Parathyroid adenoma (tissue), 2 donors: ENCODE measurements at regions not wholly inside any gene's neighbourhood (a gene's known extent, or its start where the extent isn't known, plus 50 kb on each side); places are given as distances from the start of the nearest gene placed in this dataset.

Experiments
- H2AFZ ChIP-seq: fragments of 300-600 bp; sonication (generic); one replicate; pipeline ENCODE4 v1.7.0; 2017; ENCODE audit warnings: antibody characterized with exemption, mild to moderate bottlenecking
- H3K27ac ChIP-seq: fragments of 300-600 bp; sonication (generic); one replicate; pipeline ENCODE4 v1.7.0; 2017
- H3K27me3 ChIP-seq: fragments of 300-600 bp; sonication (generic); one replicate; pipeline ENCODE4 v1.7.0; 2017; ENCODE audit warnings: low read length; ENCODE audit not compliant: control insufficient read depth, insufficient read depth
- H3K36me3 ChIP-seq: fragments of 300-600 bp; sonication (generic); one replicate; pipeline ENCODE4 v1.7.0; 2017; ENCODE audit warnings: low read length; ENCODE audit not compliant: control insufficient read depth, insufficient read depth
- H3K4me1 ChIP-seq: fragments of 300-600 bp; sonication (generic); one replicate; pipeline ENCODE4 v1.7.0; 2017; ENCODE audit warnings: control low read depth
- H3K4me2 ChIP-seq: fragments of 300-600 bp; sonication (generic); one replicate; pipeline ENCODE4 v1.7.0; 2017; ENCODE audit warnings: low read length
- H3K4me3 ChIP-seq: fragments of 300-600 bp; sonication (generic); one replicate; pipeline ENCODE4 v1.7.0; 2017; ENCODE audit warnings: low read depth, low read length
- H3K79me2 ChIP-seq: fragments of 300-600 bp; sonication (generic); one replicate; pipeline ENCODE4 v1.7.0; 2017; ENCODE audit warnings: control low read depth
- H3K9ac ChIP-seq: fragments of 300-600 bp; sonication (generic); one replicate; pipeline ENCODE4 v1.7.0; 2017; ENCODE audit warnings: mild to moderate bottlenecking
- H3K9me3 ChIP-seq: fragments of 300-600 bp; sonication (generic); one replicate; pipeline ENCODE4 v1.7.0; 2017; ENCODE audit warnings: low read length; ENCODE audit not compliant: control insufficient read depth
- CTCF ChIP-seq: fragments of 300-600 bp; sonication (generic); IDR thresholded peaks from one replicate; pipeline ENCODE4 v1.7.0; 2017; ENCODE audit warnings: antibody characterized with exemption, mild to moderate bottlenecking
- donor health status: primary hyperparathyroidism.

- no peak overlapping the region for H2AFZ ChIP-seq
- no peaks in the 10 kb centered on the region for H3K9me3 ChIP-seq
- no peaks in the 10 kb centered on the region for H3K27me3 ChIP-seq
- no peaks in the 10 kb centered on the region for H3K4me1 ChIP-seq
- TF ChIP-seq CTCF: no peak
- H3K36me3 ChIP-seq: no peaks in the 10 kb centered on the region
- no peak overlapping the region for H3K27ac ChIP-seq
- H3K4me2 ChIP-seq: no peak overlapping the region
- no peak overlapping the region for H3K4me3 ChIP-seq
- no peak overlapping the region for H3K9ac ChIP-seq
- no peaks in the 10 kb centered on the region for H3K79me2 ChIP-seq
Observed at GRCh38 chr6:144844596-144844995, 559.5 kb downstream of the UTRN start.

GRCh38 chr6:144845186-144845585 lies 560.1 kb downstream of the UTRN start:
- Histone ChIP-seq H2AFZ (no peak overlapping the region), H3K9ac (no peak overlapping the region), H3K79me2 (no peaks in the 10 kb centered on the region), H3K4me1 (no peaks in the 10 kb centered on the region), H3K4me3 (no peak overlapping the region), H3K27ac (no peak overlapping the region), H3K36me3 (no peaks in the 10 kb centered on the region), H3K4me2 (no peak overlapping the region), H3K9me3 (no peaks in the 10 kb centered on the region), H3K27me3 (no peaks in the 10 kb centered on the region)
- TF ChIP-seq CTCF: no peak

- H3K27me3 ChIP-seq: no peaks in the 10 kb centered on the region
- H3K9ac ChIP-seq: no peak overlapping the region
- H3K9me3 ChIP-seq: no peaks in the 10 kb centered on the region
- H3K36me3 ChIP-seq: no peaks in the 10 kb centered on the region
- no peak overlapping the region for H2AFZ ChIP-seq
- H3K4me3 ChIP-seq: no peak overlapping the region
- no peaks in the 10 kb centered on the region for H3K79me2 ChIP-seq
- H3K27ac ChIP-seq: no peak overlapping the region
- H3K4me1 ChIP-seq: no peaks in the 10 kb centered on the region
- no peak overlapping the region for H3K4me2 ChIP-seq
- no peak for TF ChIP-seq CTCF
Observed at GRCh38 chr6:144847916-144848315, 562.8 kb downstream of the UTRN start.

- TF ChIP-seq CTCF: no peak
- Histone ChIP-seq H3K9me3 (no peaks in the 10 kb centered on the region), H3K79me2 (no peaks in the 10 kb centered on the region), H3K36me3 (no peaks in the 10 kb centered on the region), H3K27me3 (no peaks in the 10 kb centered on the region), H3K4me1 (no peaks in the 10 kb centered on the region), H2AFZ (no peak overlapping the region), H3K4me2 (no peak overlapping the region), H3K27ac (no peak overlapping the region), H3K4me3 (no peak overlapping the region), H3K9ac (no peak overlapping the region)
Observed at GRCh38 chr6:144849920-144850319, 564.8 kb downstream of the UTRN start.

GRCh38 chr6:144853603-144854002 lies 568.5 kb downstream of the UTRN start:
- no peaks in the 10 kb centered on the region for H3K27me3 ChIP-seq
- H3K4me1 ChIP-seq: no peaks in the 10 kb centered on the region
- H3K79me2 ChIP-seq: no peaks in the 10 kb centered on the region
- no peak overlapping the region for H2AFZ ChIP-seq
- no peaks in the 10 kb centered on the region for H3K9me3 ChIP-seq
- no peak overlapping the region for H3K27ac ChIP-seq
- H3K4me3 ChIP-seq: no peak overlapping the region
- TF ChIP-seq CTCF: no peak
- H3K4me2 ChIP-seq: no peak overlapping the region
- H3K9ac ChIP-seq: no peak overlapping the region
- no peaks in the 10 kb centered on the region for H3K36me3 ChIP-seq
